MM.1S (cell line): ENCODE measurements at regions not wholly inside any gene's neighbourhood (a gene's known extent, or its start where the extent isn't known, plus 50 kb on each side); places are given as distances from the start of the nearest gene placed in this dataset.

ENCODE experiments used
- DNase-seq: peaks from one replicate; pipeline ENCODE4 v3.0.0-alpha.2; 2015
- H2AFZ ChIP-seq: fragments of 300-600 bp; sonication (generic); 2 replicates; pipeline ENCODE4 v1.6.0; 2016; ENCODE audit warnings: antibody characterized with exemption, low read length
- H3F3A ChIP-seq: fragments of 300-600 bp; sonication (generic); 2 replicates; pipeline ENCODE4 v1.6.1; 2016; ENCODE audit warnings: mild to moderate bottlenecking, antibody characterized with exemption, low read length, moderate library complexity, mixed read lengths; ENCODE audit not compliant: insufficient read depth
- H3K27ac ChIP-seq: fragments of 300-600 bp; sonication (generic); 2 replicates; pipeline ENCODE4 v1.5.1; 2016; ENCODE audit warnings: mild to moderate bottlenecking, low read length
- H3K27me3 ChIP-seq: fragments of 300-600 bp; sonication (generic); replicated peaks from 2 replicates; pipeline ENCODE4 v1.6.0; 2016; ENCODE audit warnings: low read length; ENCODE audit not compliant: insufficient read depth
- H3K36me3 ChIP-seq: fragments of 300-600 bp; sonication (generic); replicated peaks from 2 replicates; pipeline ENCODE4 v1.6.1; 2016; ENCODE audit warnings: mild to moderate bottlenecking, low read length, mixed read lengths; ENCODE audit not compliant: insufficient read depth
- H3K4me1 ChIP-seq: fragments of 300-600 bp; sonication (generic); 2 replicates; pipeline ENCODE4 v1.6.1; 2016; ENCODE audit warnings: low read length, mixed read lengths
- H3K4me2 ChIP-seq: fragments of 300-600 bp; sonication (generic); 2 replicates; pipeline ENCODE4 v1.6.0; 2016; ENCODE audit warnings: low read depth, low read length
- H3K4me3 ChIP-seq: fragments of 300-600 bp; sonication (generic); 2 replicates; pipeline ENCODE4 v1.5.1; 2016; ENCODE audit warnings: low read length, mixed read lengths
- H3K79me2 ChIP-seq: fragments of 300-600 bp; sonication (generic); 2 replicates; pipeline ENCODE4 v1.6.1; 2016; ENCODE audit warnings: mixed run types, low read length, mixed read lengths
- H3K9ac ChIP-seq: fragments of 300-600 bp; sonication (generic); 2 replicates; pipeline ENCODE4 v1.6.1; 2016; ENCODE audit warnings: low read length, mixed read lengths
- H3K9me2 ChIP-seq: fragments of 300-600 bp; sonication (generic); replicated peaks from 2 replicates; pipeline ENCODE4 v1.6.1; 2016; ENCODE audit warnings: mild to moderate bottlenecking, low read length, mixed read lengths; ENCODE audit not compliant: insufficient read depth
- H3K9me3 ChIP-seq: fragments of 300-600 bp; sonication (generic); replicated peaks from 2 replicates; pipeline ENCODE4 v1.6.1; 2016; ENCODE audit warnings: mild to moderate bottlenecking, low read length, mixed read lengths; ENCODE audit not compliant: insufficient read depth
- H4K20me1 ChIP-seq: fragments of 300-600 bp; sonication (generic); 2 replicates; pipeline ENCODE4 v1.6.1; 2016; ENCODE audit warnings: mild to moderate bottlenecking, low read length, moderate library complexity, mixed read lengths; ENCODE audit not compliant: insufficient read depth
- EZH2 ChIP-seq: fragments of 300-600 bp; sonication (generic); optimal IDR thresholded peaks from 2 replicates; pipeline ENCODE3; 2017; ENCODE audit warnings: low read depth, mild to moderate bottlenecking, antibody characterized with exemption, low read length, mixed read lengths
- EZH2phosphoT487 ChIP-seq: fragments of 300-600 bp; sonication (generic); IDR thresholded peaks from 2 replicates; pipeline ENCODE4 v1.6.1; 2018; ENCODE audit warnings: antibody characterized with exemption, low read length
- TF ChIP-seq, protein P1 (sequence below): fragments of 300-600 bp; sonication (generic); IDR thresholded peaks from 2 replicates; pipeline ENCODE4 v1.5.1; 2016; ENCODE audit warnings: antibody characterized with exemption, low read length, mixed read lengths

DNA sequence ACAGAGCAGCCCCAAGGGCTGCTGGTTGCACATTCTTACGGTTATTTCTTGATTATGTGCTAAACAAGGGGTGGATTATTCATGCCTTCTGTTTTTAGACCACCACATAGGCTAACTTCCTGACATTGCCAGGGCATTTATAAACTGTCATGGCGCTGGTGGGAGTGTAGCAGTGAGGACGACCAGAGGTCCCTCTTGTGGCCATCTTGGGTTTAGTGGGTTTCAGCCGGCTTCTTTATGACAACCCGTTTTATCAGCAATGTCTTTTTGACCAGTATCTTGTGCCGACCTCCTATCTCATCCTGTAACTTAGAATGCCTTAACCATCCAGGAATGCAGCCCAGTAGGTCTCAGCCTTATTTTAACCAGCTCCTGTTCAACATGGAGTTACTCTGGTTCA is 212.4 kb upstream of the GRID2 start:
- Histone ChIP-seq H4K20me1 (no peaks in the 10 kb centered on the region), H3K4me2 (peak overlapping the region; percentile 46; the same call in 1 of the 2 replicates), H2AFZ (peak overlapping the region; percentile 67)

GRCh38 chr4:92099861-92100260 is 203.9 kb upstream of the GRID2 start:
- Histone ChIP-seq H3K4me2 (no peak overlapping the region), H3K9me3 (no peaks in the 10 kb centered on the region), H3K9ac (no peak overlapping the region), H3K27me3 (no peaks in the 10 kb centered on the region), H3K9me2 (no peaks in the 10 kb centered on the region), H2AFZ (no peak overlapping the region), H3K4me3 (no peak overlapping the region), H3K79me2 (no peaks in the 10 kb centered on the region), H3K27ac (no peak overlapping the region), H3K4me1 (no peaks in the 10 kb centered on the region), H4K20me1 (no peaks in the 10 kb centered on the region), H3K36me3 (no peaks in the 10 kb centered on the region), H3F3A (no peaks in the 10 kb centered on the region)
- TF ChIP-seq, protein P1, sequence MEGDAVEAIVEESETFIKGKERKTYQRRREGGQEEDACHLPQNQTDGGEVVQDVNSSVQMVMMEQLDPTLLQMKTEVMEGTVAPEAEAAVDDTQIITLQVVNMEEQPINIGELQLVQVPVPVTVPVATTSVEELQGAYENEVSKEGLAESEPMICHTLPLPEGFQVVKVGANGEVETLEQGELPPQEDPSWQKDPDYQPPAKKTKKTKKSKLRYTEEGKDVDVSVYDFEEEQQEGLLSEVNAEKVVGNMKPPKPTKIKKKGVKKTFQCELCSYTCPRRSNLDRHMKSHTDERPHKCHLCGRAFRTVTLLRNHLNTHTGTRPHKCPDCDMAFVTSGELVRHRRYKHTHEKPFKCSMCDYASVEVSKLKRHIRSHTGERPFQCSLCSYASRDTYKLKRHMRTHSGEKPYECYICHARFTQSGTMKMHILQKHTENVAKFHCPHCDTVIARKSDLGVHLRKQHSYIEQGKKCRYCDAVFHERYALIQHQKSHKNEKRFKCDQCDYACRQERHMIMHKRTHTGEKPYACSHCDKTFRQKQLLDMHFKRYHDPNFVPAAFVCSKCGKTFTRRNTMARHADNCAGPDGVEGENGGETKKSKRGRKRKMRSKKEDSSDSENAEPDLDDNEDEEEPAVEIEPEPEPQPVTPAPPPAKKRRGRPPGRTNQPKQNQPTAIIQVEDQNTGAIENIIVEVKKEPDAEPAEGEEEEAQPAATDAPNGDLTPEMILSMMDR, result no peak
- TF ChIP-seq EZH2phosphoT487 (no peak), EZH2 (no peak)
- no peak for DNase-seq

More for the DNA sequence above, 212.4 kb upstream of the GRID2 start:
- Histone ChIP-seq H3F3A (no peaks in the 10 kb centered on the region), H3K4me3 (peak overlapping the region; percentile 56), H3K9me2 (no peaks in the 10 kb centered on the region), H3K9me3 (no peaks in the 10 kb centered on the region), H3K9ac (peak overlapping the region; percentile 41; the same call in 1 of the 2 replicates), H3K4me1 (no peaks in the 10 kb centered on the region), H3K36me3 (no peaks in the 10 kb centered on the region), H3K27me3 (no peaks in the 10 kb centered on the region), H3K79me2 (no peaks in the 10 kb centered on the region), H3K27ac (no peak overlapping the region)
- DNase-seq, result peak; percentile 55
- TF ChIP-seq EZH2phosphoT487, result no peak
- TF ChIP-seq, protein P1, result peak; percentile 45

DNA sequence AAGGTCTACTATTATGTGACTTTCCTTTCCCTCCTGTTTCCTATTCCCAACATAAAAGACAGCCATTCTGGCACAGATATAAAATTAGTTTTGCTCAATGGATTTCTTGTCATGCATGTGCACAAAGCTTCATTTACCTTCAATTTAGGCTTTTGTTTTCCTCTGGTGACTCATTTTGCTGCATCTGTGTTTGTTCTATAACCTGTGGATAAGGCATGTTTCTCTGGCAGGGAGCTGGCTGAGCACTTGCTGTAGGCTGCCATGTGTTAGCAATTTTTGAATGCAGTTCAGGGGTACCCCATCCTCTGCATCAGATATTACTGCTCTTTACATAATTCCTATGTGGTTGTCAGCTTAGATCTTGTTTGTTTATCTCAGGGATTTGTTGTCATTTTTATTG is 202.8 kb upstream of the GRID2 start:
- no peak for DNase-seq
- Histone ChIP-seq H3K36me3 (no peaks in the 10 kb centered on the region), H3K4me2 (no peak overlapping the region), H3K4me1 (no peaks in the 10 kb centered on the region), H3K9ac (no peak overlapping the region), H3K9me2 (no peaks in the 10 kb centered on the region), H3K27ac (no peak overlapping the region), H2AFZ (no peak overlapping the region), H4K20me1 (no peaks in the 10 kb centered on the region), H3K9me3 (no peaks in the 10 kb centered on the region), H3K27me3 (no peaks in the 10 kb centered on the region), H3K4me3 (no peak overlapping the region), H3F3A (no peaks in the 10 kb centered on the region), H3K79me2 (no peaks in the 10 kb centered on the region)
- TF ChIP-seq, protein P1, result no peak
- TF ChIP-seq EZH2phosphoT487 (no peak), EZH2 (no peak)

DNA sequence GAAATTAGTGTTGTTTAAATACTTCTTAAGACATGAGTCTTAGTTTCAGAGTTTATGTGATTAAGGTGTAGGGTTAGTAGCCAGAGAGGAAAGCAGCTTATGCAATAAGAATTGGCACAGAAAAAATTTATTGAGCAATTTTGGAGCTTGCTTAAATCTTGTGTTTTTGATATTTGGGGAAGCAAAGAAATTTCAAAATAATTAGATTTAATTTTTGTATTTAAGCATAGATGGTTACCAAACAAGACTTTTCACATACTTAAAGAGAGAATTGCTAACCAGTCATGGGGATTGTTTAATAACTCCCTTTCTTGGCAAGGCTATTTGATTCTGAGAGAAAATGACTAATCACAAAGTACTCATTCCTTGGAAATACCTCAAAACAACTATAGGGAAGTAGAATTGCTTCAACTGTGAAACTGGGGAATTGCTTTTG is 202.0 kb upstream of the GRID2 start:
- H3K27ac ChIP-seq, result no peak overlapping the region
- H3F3A ChIP-seq, result no peaks in the 10 kb centered on the region
- no peak overlapping the region for H3K4me3 ChIP-seq
- TF ChIP-seq EZH2phosphoT487 (no peak), EZH2 (no peak)
- TF ChIP-seq, protein P1, result no peak
- no peaks in the 10 kb centered on the region for H3K79me2 ChIP-seq
- no peaks in the 10 kb centered on the region for H3K4me1 ChIP-seq
- no peak overlapping the region for H3K9ac ChIP-seq
- no peaks in the 10 kb centered on the region for H3K9me3 ChIP-seq
- H3K36me3 ChIP-seq, result no peaks in the 10 kb centered on the region
- H3K27me3 ChIP-seq, result no peaks in the 10 kb centered on the region
- no peak for DNase-seq
- H2AFZ ChIP-seq, result no peak overlapping the region
- no peaks in the 10 kb centered on the region for H3K9me2 ChIP-seq
- H4K20me1 ChIP-seq, result no peaks in the 10 kb centered on the region
- no peak overlapping the region for H3K4me2 ChIP-seq
